H9 (cell line): ENCODE measurements at regions not wholly inside any gene's neighbourhood (a gene's known extent, or its start where the extent isn't known, plus 50 kb on each side); places are given as distances from the start of the nearest gene placed in this dataset.

Source experiments
- DNase-seq: peaks from one replicate; pipeline ENCODE4 v3.0.0-alpha.2; 2017
- H2AFZ ChIP-seq: one replicate; pipeline ENCODE4 v1.6.1; 2013; ENCODE audit warnings: mild to moderate bottlenecking, low read length, control low read depth, moderate library complexity
- H2AK5ac ChIP-seq: 2 replicates; pipeline ENCODE4 v1.6.1; 2013; ENCODE audit warnings: low read length, control low read depth, mixed read lengths; ENCODE audit not compliant: insufficient read length
- H2BK120ac ChIP-seq: one replicate; pipeline ENCODE4 v1.6.1; 2013; ENCODE audit warnings: low read depth, mild to moderate bottlenecking, low read length, control low read depth, inconsistent platforms; ENCODE audit not compliant: poor library complexity, severe bottlenecking
- H2BK12ac ChIP-seq: 2 replicates; pipeline ENCODE4 v1.6.1; 2013; ENCODE audit warnings: low read length, control low read depth, mixed read lengths, low read depth; ENCODE audit not compliant: insufficient read length
- H2BK15ac ChIP-seq: 2 replicates; pipeline ENCODE4 v1.6.1; 2013; ENCODE audit warnings: low read depth, low read length, control low read depth
- H2BK20ac ChIP-seq: one replicate; pipeline ENCODE4 v1.6.1; 2013; ENCODE audit warnings: low read depth, mild to moderate bottlenecking, low read length, control low read depth, inconsistent platforms; ENCODE audit not compliant: poor library complexity, severe bottlenecking
- H2BK5ac ChIP-seq: 2 replicates; pipeline ENCODE4 v1.6.1; 2013; ENCODE audit warnings: low read length, control low read depth, mixed read lengths; ENCODE audit not compliant: insufficient read length
- H3K14ac ChIP-seq: 2 replicates; pipeline ENCODE4 v1.6.1; 2013; ENCODE audit warnings: low read length, control low read depth; ENCODE audit not compliant: insufficient read depth
- H3K18ac ChIP-seq: 2 replicates; pipeline ENCODE4 v1.6.1; 2013; ENCODE audit warnings: low read depth, mild to moderate bottlenecking, mixed read lengths, low read length, control low read depth; ENCODE audit not compliant: insufficient read length
- H3K23ac ChIP-seq: 2 replicates; pipeline ENCODE4 v1.6.1; 2013; ENCODE audit warnings: low read length, control low read depth, mixed read lengths, low read depth; ENCODE audit not compliant: insufficient read length
- H3K23me2 ChIP-seq: 2 replicates; pipeline ENCODE4 v1.6.1; 2013; ENCODE audit warnings: low read depth, mild to moderate bottlenecking, mixed read lengths, low read length, control low read depth; ENCODE audit not compliant: insufficient read length, poor library complexity, severe bottlenecking
- H3K27ac ChIP-seq: 2 replicates; pipeline ENCODE4 v1.5.1; 2013; ENCODE audit warnings: low read length, control low read depth, mixed read lengths, low read depth; ENCODE audit not compliant: insufficient read length
- H3K27me3 ChIP-seq: 2 replicates; pipeline ENCODE4 v1.6.1; 2013; ENCODE audit warnings: low read length, control low read depth, inconsistent platforms; ENCODE audit not compliant: insufficient read depth
- H3K4ac ChIP-seq: 2 replicates; pipeline ENCODE4 v1.6.1; 2013; ENCODE audit warnings: low read depth, mild to moderate bottlenecking, control low read depth, inconsistent platforms, low read length, moderate library complexity
- H3K4me1 ChIP-seq: 2 replicates; pipeline ENCODE4 v1.6.1; 2013; ENCODE audit warnings: low read length, control low read depth, inconsistent platforms; ENCODE audit not compliant: insufficient read depth
- H3K4me2 ChIP-seq: 2 replicates; pipeline ENCODE4 v1.6.1; 2013; ENCODE audit warnings: low read length, control low read depth, mixed read lengths; ENCODE audit not compliant: insufficient read length, insufficient read depth
- H3K56ac ChIP-seq: 2 replicates; pipeline ENCODE4 v1.6.1; 2013; ENCODE audit warnings: low read depth, mild to moderate bottlenecking, mixed read lengths, low read length, control low read depth; ENCODE audit not compliant: insufficient read length
- H3K79me1 ChIP-seq: 2 replicates; pipeline ENCODE4 v1.6.1; 2013; ENCODE audit warnings: low read depth, mild to moderate bottlenecking, moderate library complexity, low read length, control low read depth, inconsistent platforms; ENCODE audit not compliant: insufficient read depth, poor library complexity, severe bottlenecking
- H3K79me2 ChIP-seq: 2 replicates; pipeline ENCODE4 v1.6.1; 2013; ENCODE audit warnings: low read length, control low read depth, inconsistent platforms; ENCODE audit not compliant: insufficient read depth
- H3K9ac ChIP-seq: 2 replicates; pipeline ENCODE4 v1.6.1; 2013; ENCODE audit warnings: low read length, control low read depth, mixed read lengths; ENCODE audit not compliant: insufficient read length; ENCODE audit errors: extremely low read depth
- H3K9me3 ChIP-seq: one replicate; pipeline ENCODE4 v1.6.1; 2013; ENCODE audit warnings: low read depth, low read length, inconsistent platforms; ENCODE audit not compliant: control insufficient read depth
- H3T11ph ChIP-seq: one replicate; pipeline ENCODE4 v1.6.1; 2013; ENCODE audit warnings: mild to moderate bottlenecking, low read length, control low read depth, inconsistent platforms
- H4K20me1 ChIP-seq: one replicate; pipeline ENCODE4 v1.6.1; 2013; ENCODE audit not compliant: control insufficient read depth, insufficient read length, insufficient read depth
- H4K5ac ChIP-seq: 2 replicates; pipeline ENCODE4 v1.6.1; 2013; ENCODE audit warnings: low read depth, mild to moderate bottlenecking, mixed read lengths, low read length, control low read depth; ENCODE audit not compliant: insufficient read length
- H4K8ac ChIP-seq: replicated peaks from 2 replicates; pipeline ENCODE4 v1.6.1; 2013; ENCODE audit warnings: low read length, control low read depth, mixed read lengths, low read depth; ENCODE audit not compliant: insufficient read length
- H4K91ac ChIP-seq: 2 replicates; pipeline ENCODE4 v1.6.1; 2013; ENCODE audit warnings: low read depth, mild to moderate bottlenecking, moderate library complexity, mixed read lengths, low read length, control low read depth; ENCODE audit not compliant: insufficient read length
- H3K27ac Mint-ChIP-seq, 3 experiments: 2 replicates in 2 of 3; 3 replicates in 1 of 3; pipeline ENCODE4 v1.8.0; 2020 to 2021; ENCODE audit warnings: mixed read lengths in 3 of 3, mild to moderate bottlenecking in 1 of 3, moderate library complexity in 1 of 3
- H3K27me3 Mint-ChIP-seq: 2 replicates; pipeline ENCODE4 v1.8.0; 2021; ENCODE audit warnings: low read depth, mild to moderate bottlenecking, moderate library complexity, mixed read lengths
- H3K36me3 Mint-ChIP-seq, 3 experiments: 2 replicates in 2 of 3; 3 replicates in 1 of 3; pipeline ENCODE4 v1.8.0; 2020 to 2021; ENCODE audit warnings: low read depth in 3 of 3, mixed read lengths in 3 of 3; ENCODE audit not compliant: insufficient read depth in 1 of 3
- H3K4me1 Mint-ChIP-seq, 2 experiments: 2 replicates each; pipeline ENCODE4 v1.8.0; 2020; ENCODE audit warnings: mixed read lengths in 2 of 2
- H3K4me3 Mint-ChIP-seq, 2 experiments: 2 replicates in 1 of 2; 3 replicates in 1 of 2; pipeline ENCODE4 v1.8.0; 2020 to 2021; ENCODE audit warnings: mild to moderate bottlenecking in 2 of 2, mixed read lengths in 2 of 2, moderate library complexity in 1 of 2
- H3K9me3 Mint-ChIP-seq, 2 experiments: 2 replicates in 1 of 2; 3 replicates in 1 of 2; pipeline ENCODE4 v1.8.0; 2020; ENCODE audit warnings: mild to moderate bottlenecking in 2 of 2, mixed read lengths in 2 of 2, moderate library complexity in 1 of 2
- WGBS: extraction: QIAGEN DNeasy Blood & Tissue Kit; methylation state at CpG from one replicate; pipeline ENCODE4 v1.1.7; 2013; ENCODE audit warnings: missing lambda C conversion rate, low lambda C conversion rate, mixed read lengths; ENCODE audit not compliant: insufficient read length; ENCODE audit errors: extremely low coverage; 5-methylcytosine and 5-hydroxymethylcytosine counted together
- TF ChIP-seq, protein P1 (sequence below): fragments of 200-600 bp; sonication (generic); conservative IDR thresholded peaks from 3 replicates; pipeline ENCODE4 v1.8.0; 2021; ENCODE audit warnings: antibody characterized with exemption, mild to moderate bottlenecking

DNA sequence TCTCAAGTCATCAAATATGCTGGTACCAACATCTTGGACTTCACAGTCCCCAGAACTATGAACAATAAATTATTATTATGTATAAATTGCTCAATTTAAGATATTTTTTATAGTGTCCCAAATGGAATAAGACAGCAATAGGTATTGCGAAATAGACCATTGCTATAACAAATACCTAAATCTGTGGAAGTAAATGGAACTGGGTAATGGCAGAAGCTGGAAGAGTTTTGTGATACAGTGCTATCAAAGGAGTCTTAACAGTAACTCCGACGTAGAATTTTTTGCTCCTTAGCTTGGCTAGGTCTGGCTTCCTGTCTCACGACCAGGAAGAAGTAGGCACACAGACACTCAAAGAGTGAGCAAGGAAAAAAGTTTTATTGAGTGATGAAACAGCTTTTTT is 1791.5 kb downstream of the PLA2G4A start:
- no CpG with 5 or more reads among the region's 4 CpGs for WGBS
- Histone ChIP-seq H3K27me3 (no peaks in the 10 kb centered on the region), H3K18ac (no peak overlapping the region), H4K8ac (no peak overlapping the region), H3K9me3 (no peaks in the 10 kb centered on the region), H3T11ph (no peak overlapping the region), H2BK120ac (no peak overlapping the region), H2BK20ac (no peak overlapping the region), H3K9ac (no peak overlapping the region), H3K27ac (no peak overlapping the region), H4K5ac (no peak overlapping the region), H3K79me2 (no peaks in the 10 kb centered on the region), H2BK5ac (no peak overlapping the region), H3K56ac (no peak overlapping the region), H3K79me1 (no peaks in the 10 kb centered on the region), H2AK5ac (no peak overlapping the region), H2BK12ac (no peak overlapping the region), H4K20me1 (no peaks in the 10 kb centered on the region), H3K23me2 (no peaks in the 10 kb centered on the region), H3K4me2 (no peak overlapping the region), H2BK15ac (no peak overlapping the region), H3K4me1 (no peaks in the 10 kb centered on the region), H2AFZ (no peak overlapping the region), H3K14ac (no peak overlapping the region), H4K91ac (no peak overlapping the region), H3K4ac (no peak overlapping the region), H3K23ac (no peak overlapping the region)
- no peaks in the 10 kb centered on the region for H3K36me3 Mint-ChIP-seq
- TF ChIP-seq, protein P1, sequence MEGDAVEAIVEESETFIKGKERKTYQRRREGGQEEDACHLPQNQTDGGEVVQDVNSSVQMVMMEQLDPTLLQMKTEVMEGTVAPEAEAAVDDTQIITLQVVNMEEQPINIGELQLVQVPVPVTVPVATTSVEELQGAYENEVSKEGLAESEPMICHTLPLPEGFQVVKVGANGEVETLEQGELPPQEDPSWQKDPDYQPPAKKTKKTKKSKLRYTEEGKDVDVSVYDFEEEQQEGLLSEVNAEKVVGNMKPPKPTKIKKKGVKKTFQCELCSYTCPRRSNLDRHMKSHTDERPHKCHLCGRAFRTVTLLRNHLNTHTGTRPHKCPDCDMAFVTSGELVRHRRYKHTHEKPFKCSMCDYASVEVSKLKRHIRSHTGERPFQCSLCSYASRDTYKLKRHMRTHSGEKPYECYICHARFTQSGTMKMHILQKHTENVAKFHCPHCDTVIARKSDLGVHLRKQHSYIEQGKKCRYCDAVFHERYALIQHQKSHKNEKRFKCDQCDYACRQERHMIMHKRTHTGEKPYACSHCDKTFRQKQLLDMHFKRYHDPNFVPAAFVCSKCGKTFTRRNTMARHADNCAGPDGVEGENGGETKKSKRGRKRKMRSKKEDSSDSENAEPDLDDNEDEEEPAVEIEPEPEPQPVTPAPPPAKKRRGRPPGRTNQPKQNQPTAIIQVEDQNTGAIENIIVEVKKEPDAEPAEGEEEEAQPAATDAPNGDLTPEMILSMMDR, result no peak
- no peak overlapping the region for H3K27ac Mint-ChIP-seq
- no peaks in the 10 kb centered on the region for H3K27me3 Mint-ChIP-seq
- H3K9me3 Mint-ChIP-seq, result no peaks in the 10 kb centered on the region
- H3K4me3 Mint-ChIP-seq, result no peak overlapping the region
- DNase-seq, result no peak
- H3K4me1 Mint-ChIP-seq, result no peaks in the 10 kb centered on the region
